Neural progenitor cell (in vitro differentiated cells): ENCODE measurements at regions not wholly inside any gene's neighbourhood (a gene's known extent, or its start where the extent isn't known, plus 50 kb on each side); places are given as distances from the start of the nearest gene placed in this dataset.

Source experiments
- DNase-seq: peaks from one replicate; pipeline ENCODE4 v3.0.0-alpha.2; 2016; ENCODE audit warnings: low spot score
- H2AFZ ChIP-seq: fragments of 200-600 bp; sonication (generic); replicated peaks from 2 replicates; pipeline ENCODE4 v1.6.1; 2016; ENCODE audit warnings: antibody characterized with exemption
- H3F3A ChIP-seq: fragments of 200-600 bp; sonication (generic); 2 replicates; pipeline ENCODE4 v1.6.1; 2016; ENCODE audit warnings: antibody characterized with exemption, low read depth
- H3K27ac ChIP-seq: fragments of 200-600 bp; sonication (generic); 2 replicates; pipeline ENCODE4 v1.5.1; 2016; ENCODE audit warnings: mild to moderate bottlenecking
- H3K27me3 ChIP-seq: fragments of 200-600 bp; sonication (generic); 2 replicates; pipeline ENCODE4 v1.6.1; 2016; ENCODE audit warnings: mild to moderate bottlenecking, moderate library complexity
- H3K36me3 ChIP-seq: fragments of 200-600 bp; sonication (generic); 2 replicates; pipeline ENCODE4 v1.5.1; 2016
- H3K4me1 ChIP-seq: fragments of 200-600 bp; sonication (generic); 2 replicates; pipeline ENCODE4 v1.6.1; 2016; ENCODE audit warnings: mixed run types
- H3K4me2 ChIP-seq: fragments of 200-600 bp; sonication (generic); 2 replicates; pipeline ENCODE4 v1.6.1; 2016
- H3K4me3 ChIP-seq: fragments of 200-600 bp; sonication (generic); 2 replicates; pipeline ENCODE4 v1.5.1; 2016
- H3K79me2 ChIP-seq: fragments of 200-600 bp; sonication (generic); 2 replicates; pipeline ENCODE4 v1.6.1; 2016; ENCODE audit warnings: low read depth
- H3K9ac ChIP-seq: fragments of 200-600 bp; sonication (generic); 2 replicates; pipeline ENCODE4 v1.6.1; 2016
- H3K9me3 ChIP-seq: fragments of 200-600 bp; sonication (generic); 2 replicates; pipeline ENCODE4 v1.5.1; 2016; ENCODE audit warnings: low read depth
- H4K20me1 ChIP-seq: fragments of 200-600 bp; sonication (generic); 2 replicates; pipeline ENCODE4 v1.6.1; 2016; ENCODE audit warnings: low read depth
- H3K27ac Mint-ChIP-seq: 3 replicates; pipeline ENCODE4 v1.8.0; 2021; ENCODE audit warnings: mixed read lengths
- H3K27me3 Mint-ChIP-seq: 2 replicates; pipeline ENCODE4 v1.8.0; 2022; ENCODE audit warnings: low read depth, mild to moderate bottlenecking, inconsistent platforms, moderate library complexity, mixed read lengths; ENCODE audit not compliant: insufficient read depth
- H3K36me3 Mint-ChIP-seq: 3 replicates; pipeline ENCODE4 v1.8.0; 2021; ENCODE audit warnings: mixed read lengths
- H3K4me1 Mint-ChIP-seq: 3 replicates; pipeline ENCODE4 v1.8.0; 2021; ENCODE audit warnings: mixed read lengths
- H3K4me3 Mint-ChIP-seq: 3 replicates; pipeline ENCODE4 v1.8.0; 2021; ENCODE audit warnings: mild to moderate bottlenecking, moderate library complexity, mixed read lengths
- H3K9me3 Mint-ChIP-seq: 3 replicates; pipeline ENCODE4 v1.8.0; 2020; ENCODE audit warnings: mixed read lengths
- EZH2 ChIP-seq: fragments of 200-600 bp; sonication (generic); IDR thresholded peaks from 2 replicates; pipeline ENCODE4 v1.6.1; 2017; ENCODE audit warnings: antibody characterized with exemption, mild to moderate bottlenecking, moderate library complexity
- EZH2phosphoT487 ChIP-seq: fragments of 200-600 bp; sonication (generic); IDR thresholded peaks from 2 replicates; pipeline ENCODE4 v1.6.1; 2017; ENCODE audit warnings: antibody characterized with exemption
- TF ChIP-seq, protein P1 (sequence below): fragments of 200-600 bp; sonication (generic); IDR thresholded peaks from 2 replicates; pipeline ENCODE4 v1.5.1; 2017; ENCODE audit warnings: antibody characterized with exemption, mild to moderate bottlenecking

DNA sequence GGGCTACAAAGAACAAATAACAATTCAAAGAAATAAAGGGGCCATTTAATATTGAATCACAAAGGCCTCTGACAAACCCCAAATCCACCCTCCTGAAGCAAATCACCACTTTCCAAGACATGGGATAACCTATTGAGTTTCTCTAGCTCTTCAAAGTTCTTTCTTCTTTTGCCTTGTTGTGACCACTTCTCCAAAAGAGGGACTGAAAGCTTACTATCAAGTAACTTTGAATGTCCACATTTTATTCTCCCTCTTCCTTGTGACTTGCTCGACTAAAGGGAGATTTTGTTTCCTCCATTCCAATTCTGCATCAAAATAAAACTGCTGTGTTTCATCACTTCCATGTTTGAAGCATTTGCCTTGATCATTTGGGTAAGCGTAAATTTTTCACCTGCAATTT lies 166.6 kb upstream of the SLC7A11 start:
- Histone ChIP-seq H3K4me1 (no peaks in the 10 kb centered on the region), H3K4me3 (no peak overlapping the region), H2AFZ (no peak overlapping the region), H3K36me3 (no peaks in the 10 kb centered on the region), H3F3A (no peaks in the 10 kb centered on the region), H3K27ac (no peak overlapping the region), H4K20me1 (no peaks in the 10 kb centered on the region), H3K9ac (no peak overlapping the region), H3K79me2 (no peaks in the 10 kb centered on the region), H3K27me3 (no peaks in the 10 kb centered on the region), H3K9me3 (no peaks in the 10 kb centered on the region), H3K4me2 (no peak overlapping the region)
- Mint-ChIP-seq H3K4me1 (peaks cover 12% of the 10 kb centered on the region), H3K36me3 (peaks cover 3% of the 10 kb centered on the region), H3K9me3 (peaks cover 8% of the 10 kb centered on the region), H3K27ac (no peak overlapping the region), H3K27me3 (no peaks in the 10 kb centered on the region), H3K4me3 (no peak overlapping the region)
- TF ChIP-seq EZH2phosphoT487 (no peak), EZH2 (no peak)
- TF ChIP-seq, protein P1, sequence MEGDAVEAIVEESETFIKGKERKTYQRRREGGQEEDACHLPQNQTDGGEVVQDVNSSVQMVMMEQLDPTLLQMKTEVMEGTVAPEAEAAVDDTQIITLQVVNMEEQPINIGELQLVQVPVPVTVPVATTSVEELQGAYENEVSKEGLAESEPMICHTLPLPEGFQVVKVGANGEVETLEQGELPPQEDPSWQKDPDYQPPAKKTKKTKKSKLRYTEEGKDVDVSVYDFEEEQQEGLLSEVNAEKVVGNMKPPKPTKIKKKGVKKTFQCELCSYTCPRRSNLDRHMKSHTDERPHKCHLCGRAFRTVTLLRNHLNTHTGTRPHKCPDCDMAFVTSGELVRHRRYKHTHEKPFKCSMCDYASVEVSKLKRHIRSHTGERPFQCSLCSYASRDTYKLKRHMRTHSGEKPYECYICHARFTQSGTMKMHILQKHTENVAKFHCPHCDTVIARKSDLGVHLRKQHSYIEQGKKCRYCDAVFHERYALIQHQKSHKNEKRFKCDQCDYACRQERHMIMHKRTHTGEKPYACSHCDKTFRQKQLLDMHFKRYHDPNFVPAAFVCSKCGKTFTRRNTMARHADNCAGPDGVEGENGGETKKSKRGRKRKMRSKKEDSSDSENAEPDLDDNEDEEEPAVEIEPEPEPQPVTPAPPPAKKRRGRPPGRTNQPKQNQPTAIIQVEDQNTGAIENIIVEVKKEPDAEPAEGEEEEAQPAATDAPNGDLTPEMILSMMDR = no peak
- DNase-seq = no peak

DNA sequence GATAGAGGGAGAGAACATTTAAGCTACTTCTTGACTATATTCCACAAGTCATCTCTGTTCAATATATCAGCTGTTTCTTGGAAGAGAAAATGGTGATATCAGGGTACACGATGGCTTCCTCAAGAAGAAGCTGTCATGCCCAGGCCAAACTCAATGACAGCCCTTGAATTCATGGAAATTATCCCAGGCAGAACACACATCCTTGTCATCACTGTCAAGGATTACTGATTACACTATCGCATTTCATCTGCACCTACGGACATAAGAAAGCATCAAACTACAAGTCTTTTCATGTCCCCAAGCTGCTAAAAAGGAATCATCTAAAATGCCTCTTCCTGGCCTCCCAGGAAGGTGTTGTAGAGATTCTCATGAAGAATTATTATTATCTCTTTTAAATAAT lies 165.2 kb upstream of the SLC7A11 start:
- Histone ChIP-seq H3K4me2 (no peak overlapping the region), H2AFZ (no peak overlapping the region), H3K4me3 (no peak overlapping the region), H3K36me3 (no peaks in the 10 kb centered on the region), H3K9me3 (no peaks in the 10 kb centered on the region), H3K9ac (no peak overlapping the region), H3K27ac (no peak overlapping the region), H4K20me1 (no peaks in the 10 kb centered on the region), H3K79me2 (no peaks in the 10 kb centered on the region), H3K4me1 (no peaks in the 10 kb centered on the region), H3K27me3 (peaks cover 2% of the 10 kb centered on the region), H3F3A (no peaks in the 10 kb centered on the region)
- Mint-ChIP-seq H3K27ac (no peak overlapping the region), H3K4me1 (peaks cover 12% of the 10 kb centered on the region), H3K27me3 (peaks cover 3% of the 10 kb centered on the region), H3K9me3 (peaks cover 5% of the 10 kb centered on the region), H3K4me3 (no peak overlapping the region), H3K36me3 (peaks cover 4% of the 10 kb centered on the region)
- TF ChIP-seq EZH2 (no peak), EZH2phosphoT487 (no peak)
- TF ChIP-seq, protein P1 = no peak
- no peak for DNase-seq

DNA sequence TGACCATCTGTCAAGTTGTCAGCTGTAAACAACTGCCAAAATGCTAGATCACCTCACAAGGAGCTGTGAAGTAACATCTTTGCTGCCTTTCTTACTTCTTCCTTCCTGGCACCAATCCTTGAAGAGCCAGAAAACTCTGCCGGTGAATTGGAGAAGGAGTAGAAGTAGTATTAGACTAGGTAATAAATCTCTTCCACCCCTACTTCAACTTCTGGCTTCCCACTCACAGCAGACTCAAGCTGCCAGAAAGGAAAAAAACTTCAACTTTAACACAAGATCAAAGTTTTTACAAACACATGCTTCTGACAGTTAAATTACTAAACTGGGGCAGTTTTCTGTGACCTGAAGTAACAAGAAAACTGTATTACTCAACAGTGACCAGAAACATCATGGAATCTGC lies 164.7 kb upstream of the SLC7A11 start:
- no peaks in the 10 kb centered on the region for H3K79me2 ChIP-seq
- no peak overlapping the region for H3K27ac ChIP-seq
- no peak overlapping the region for H3K9ac ChIP-seq
- no peaks in the 10 kb centered on the region for H3K9me3 ChIP-seq
- H2AFZ ChIP-seq = peak overlapping the region; percentile 19
- H3K27me3 ChIP-seq = peaks cover 7% of the 10 kb centered on the region
- H3K4me1 ChIP-seq = no peaks in the 10 kb centered on the region
- no peaks in the 10 kb centered on the region for H3K36me3 ChIP-seq
- no peak for DNase-seq
- H4K20me1 ChIP-seq = no peaks in the 10 kb centered on the region
- H3F3A ChIP-seq = no peaks in the 10 kb centered on the region
- H3K4me2 ChIP-seq = no peak overlapping the region
- peaks cover 12% of the 10 kb centered on the region for H3K4me1 Mint-ChIP-seq
- no peak overlapping the region for H3K27ac Mint-ChIP-seq
- peaks cover 3% of the 10 kb centered on the region for H3K27me3 Mint-ChIP-seq
- H3K4me3 Mint-ChIP-seq = no peak overlapping the region
- peaks cover 4% of the 10 kb centered on the region for H3K9me3 Mint-ChIP-seq
- TF ChIP-seq, protein P1 = no peak
- TF ChIP-seq EZH2phosphoT487 (no peak), EZH2 (no peak)
- H3K36me3 Mint-ChIP-seq = peaks cover 4% of the 10 kb centered on the region
- H3K4me3 ChIP-seq = no peak overlapping the region
